ENCODE measurements at regions not wholly inside any gene's neighbourhood (a gene's known extent, or its start where the extent isn't known, plus 50 kb on each side); places are given as distances from the start of the nearest gene placed in this dataset.

DNA sequence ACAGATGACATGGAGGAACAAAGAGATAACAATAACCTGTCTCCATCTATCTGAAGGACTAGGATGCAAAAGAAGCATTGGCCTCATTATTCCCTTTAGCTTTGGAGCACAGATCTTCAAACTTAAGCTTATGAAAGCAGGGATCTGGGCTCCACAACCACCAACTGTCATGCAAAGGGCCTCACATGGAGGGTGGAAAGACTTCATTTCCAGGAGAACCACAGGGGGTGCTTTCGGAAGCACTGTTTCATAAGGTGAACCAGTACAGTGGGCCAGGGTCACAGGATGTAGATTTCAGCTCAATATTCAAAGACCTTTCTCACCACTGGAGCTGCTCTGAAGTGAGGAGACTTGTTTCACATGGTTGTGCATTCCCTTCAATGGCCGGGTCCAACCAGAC is 55.1 kb upstream of the MYB start:
- TF ChIP-seq POLR2A (IDR thresholded peaks at IDR 0.05; ENCODE audit: low read depth, low read length) (no peak), POLR2AphosphoS5 (IDR thresholded peaks at IDR 0.05; ENCODE audit: low read depth, low read length) (no peak), TAF1 (IDR thresholded peaks at IDR 0.05; ENCODE audit: low read depth, low read length) (no peak)

All from GM12891 (cell line).